HCT116 (cell line): ENCODE measurements at regions not wholly inside any gene's neighbourhood (a gene's known extent, or its start where the extent isn't known, plus 50 kb on each side); places are given as distances from the start of the nearest gene placed in this dataset.

Source experiments
- ATAC-seq: fragments of 200-7000 bp; cut with Tn5 transposase; 2 replicates; pipeline ENCODE4 v1.9.1; 2020; ENCODE audit warnings: mild to moderate bottlenecking, moderate library complexity
- BruUV-seq: library from RNA; stranded (reverse); fragments of 400-500 nt; replicated peaks from 2 replicates; lab custom pipeline; 2021; lab: Mats Ljungman, UMichigan
- CTCF ChIA-PET: fragments of 300-600 bp; sonication (Branson Sonifier 250); formaldehyde crosslinking; loops from one replicate; lab custom pipeline; 2021; ENCODE audit warnings: antibody characterized with exemption; lab: Charles Lee
- POLR2A ChIA-PET: fragments of 300-600, 350-600 bp; sonication (Branson Sonifier 250); formaldehyde crosslinking; loops from one replicate; lab custom pipeline; 2021; ENCODE audit warnings: antibody characterized with exemption; lab: Charles Lee
- RAD21 ChIA-PET, 2 experiments: fragments of 300-600 bp; sonication (Branson Sonifier 250); formaldehyde crosslinking; loops; one replicate each; lab custom pipeline; 2023; ENCODE audit warnings: low total read pairs in 2 of 2; ENCODE audit not compliant: uncharacterized antibody in 2 of 2, unreplicated experiment in 2 of 2, low non-redundant PET in 1 of 2; lab: Charles Lee
- DNase-seq: peaks from one replicate; pipeline ENCODE4 v3.0.0-alpha.2; 2010; ENCODE audit warnings: low read depth, low spot score
- H2AFZ ChIP-seq: fragments of 200-600 bp; shearing (Covaris generic), sonication (generic); 2 replicates; pipeline ENCODE4 v1.6.1; 2017; ENCODE audit warnings: low read depth, mixed run types, mixed read lengths, antibody characterized with exemption, low read length; ENCODE audit not compliant: poor library complexity, severe bottlenecking
- H3K27ac ChIP-seq: 2 replicates; pipeline ENCODE4 v1.5.1; 2012; ENCODE audit warnings: low read depth, low read length
- H3K27me3 ChIP-seq: fragments of 200-600 bp; sonication (generic); 2 replicates; pipeline ENCODE4 v1.6.1; 2016; ENCODE audit warnings: mixed run types, low read length, mixed read lengths; ENCODE audit not compliant: insufficient read depth
- H3K36me3 ChIP-seq, 2 experiments: fragments of 200-500 bp in 1 of 2; fragments of 200-600 bp in 1 of 2; sonication (Bioruptor generic) in 1 of 2; sonication (generic) in 1 of 2; 2 replicates each; pipeline versions ENCODE4 v1.5.1 to v1.6.1; 2014 to 2016; ENCODE audit warnings: low read length in 2 of 2, inconsistent platforms in 1 of 2, mixed read lengths in 1 of 2, mixed run types in 1 of 2; ENCODE audit not compliant: insufficient read depth in 2 of 2, control insufficient read depth in 1 of 2
- H3K4me1 ChIP-seq, 2 experiments: fragments of 200-600 bp in 1 of 2; sonication (generic) in 1 of 2; 2 replicates each; pipeline versions ENCODE4 v1.5.1 to v1.6.1; 2012 to 2017; ENCODE audit warnings: low read length in 2 of 2, inconsistent platforms in 1 of 2, mild to moderate bottlenecking in 1 of 2, mixed read lengths in 1 of 2, mixed run types in 1 of 2, moderate library complexity in 1 of 2; ENCODE audit not compliant: insufficient read depth in 2 of 2, control insufficient read depth in 1 of 2
- H3K4me2 ChIP-seq: fragments of 200-600 bp; sonication (generic); 2 replicates; pipeline ENCODE4 v1.6.1; 2017; ENCODE audit warnings: mixed run types, low read length, mixed read lengths
- H3K4me3 ChIP-seq, 2 experiments: fragments of 200-600 bp in 1 of 2; sonication (generic) in 1 of 2; replicated peaks in 1 of 2; 2 replicates each; pipeline ENCODE4 v1.5.1; 2011 to 2016; ENCODE audit warnings: low read length in 2 of 2, control low read depth in 1 of 2, low read depth in 1 of 2, mild to moderate bottlenecking in 1 of 2, mixed read lengths in 1 of 2, mixed run types in 1 of 2
- H3K79me2 ChIP-seq: fragments of 200-600 bp; sonication (generic); 2 replicates; pipeline ENCODE4 v1.6.1; 2017; ENCODE audit warnings: mild to moderate bottlenecking, mixed run types, low read length, moderate library complexity, mixed read lengths; ENCODE audit not compliant: insufficient read depth
- H3K9ac ChIP-seq: fragments of 200-600 bp; sonication (generic); 2 replicates; pipeline ENCODE4 v1.6.1; 2016; ENCODE audit warnings: low read length, mixed read lengths
- H3K9me2 ChIP-seq: fragments of 200-600 bp; sonication (generic), shearing (Covaris generic); 2 replicates; pipeline ENCODE4 v1.6.1; 2017; ENCODE audit warnings: mixed run types, mild to moderate bottlenecking, moderate library complexity; ENCODE audit not compliant: insufficient read depth
- H3K9me3 ChIP-seq, 2 experiments: fragments of 200-500 bp in 1 of 2; fragments of 200-600 bp in 1 of 2; sonication (Bioruptor generic) in 1 of 2; sonication (generic) in 1 of 2; 2 replicates each; pipeline ENCODE4 v1.6.1; 2014 to 2017; ENCODE audit warnings: low read length in 2 of 2, mixed read lengths in 2 of 2, inconsistent platforms in 1 of 2, low read depth in 1 of 2, mild to moderate bottlenecking in 1 of 2, mixed run types in 1 of 2, moderate library complexity in 1 of 2; ENCODE audit not compliant: control insufficient read depth in 1 of 2, insufficient read depth in 1 of 2
- H4K20me1 ChIP-seq: fragments of 200-600 bp; sonication (generic), shearing (Covaris generic); 2 replicates; pipeline ENCODE4 v1.6.1; 2017; ENCODE audit warnings: mixed run types, mild to moderate bottlenecking, moderate library complexity; ENCODE audit not compliant: insufficient read depth
- CBX3 ChIP-seq: IDR thresholded peaks from 2 replicates; pipeline ENCODE4 v1.6.1; 2012; ENCODE audit warnings: low read depth
- CEBPB ChIP-seq: IDR thresholded peaks from 2 replicates; pipeline ENCODE4 v1.6.1; 2012; ENCODE audit warnings: low read depth
- EZH2 ChIP-seq: fragments of 200-600 bp; sonication (generic); IDR thresholded peaks from 2 replicates; pipeline ENCODE4 v1.6.1; 2017; ENCODE audit warnings: antibody characterized with exemption, mixed run types
- EZH2phosphoT487 ChIP-seq: fragments of 200-600 bp; IDR thresholded peaks from 2 replicates; pipeline ENCODE4 v1.6.1; 2018; ENCODE audit warnings: antibody characterized with exemption, borderline replicate concordance
- JUND ChIP-seq: IDR thresholded peaks from 2 replicates; pipeline ENCODE4 v1.6.1; 2012
- POLR2A ChIP-seq: IDR thresholded peaks from 2 replicates; pipeline ENCODE4 v1.7.0; 2011; ENCODE audit warnings: borderline replicate concordance; ENCODE audit not compliant: insufficient read depth, insufficient read length; ENCODE audit errors: extremely low read depth
- POLR2AphosphoS5 ChIP-seq: IDR thresholded peaks from 2 replicates; pipeline ENCODE4 v1.6.1; 2011; ENCODE audit warnings: mild to moderate bottlenecking, low read depth, low read length, moderate library complexity
- SP1 ChIP-seq: IDR thresholded peaks from 2 replicates; pipeline ENCODE4 v1.6.1; 2012; ENCODE audit warnings: low read depth
- SRF ChIP-seq: IDR thresholded peaks from 2 replicates; pipeline ENCODE4 v1.6.1; 2012; ENCODE audit warnings: low read depth
- TCF7L2 ChIP-seq: IDR thresholded peaks from 2 replicates; pipeline ENCODE4 v1.7.0; 2011; ENCODE audit warnings: borderline replicate concordance, inconsistent platforms; ENCODE audit not compliant: insufficient read depth, insufficient read length; ENCODE audit errors: extremely low read depth
- YY1 ChIP-seq: IDR thresholded peaks from 2 replicates; pipeline ENCODE4 v1.6.1; 2011; ENCODE audit warnings: low read length, low read depth, moderate library complexity, mild to moderate bottlenecking; ENCODE audit not compliant: insufficient replicate concordance; ENCODE audit errors: extremely low read depth
- ZFX ChIP-seq: fragments of 450-650 bp; IDR thresholded peaks from 2 replicates; pipeline ENCODE4 v1.6.1; 2017
- intact Hi-C: fragments of 100-400 bp; cut with micrococcal nuclease; formaldehyde crosslinking; loops from 2 replicates; pipeline ENCODE4 v1.10.0; 2022
- TF ChIP-seq, protein P1 (sequence below): IDR thresholded peaks from 2 replicates; pipeline ENCODE4 v1.6.1; 2012; ENCODE audit warnings: low read depth
- TF ChIP-seq, protein P2 (sequence below): IDR thresholded peaks from 2 replicates; pipeline ENCODE4 v1.6.1; 2012

DNA sequence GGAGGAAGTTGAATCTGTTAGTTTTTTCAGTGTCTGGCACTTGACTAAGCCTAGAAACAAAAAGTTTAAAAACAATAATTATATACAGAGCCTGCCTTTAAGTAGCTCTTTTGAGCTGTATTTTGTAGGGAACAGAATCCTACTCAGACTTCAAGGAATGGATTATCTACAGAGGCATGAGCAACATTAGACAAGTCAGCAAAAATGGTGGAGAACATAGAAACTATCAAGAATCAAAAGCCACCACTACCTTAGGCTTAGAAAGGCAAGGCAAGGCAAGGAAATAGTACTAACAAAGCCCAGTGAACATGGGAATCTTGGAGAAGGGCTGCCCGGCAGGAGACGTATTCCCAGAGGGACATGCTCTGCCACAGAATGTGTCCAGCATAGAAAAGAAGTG, 353.6 kb upstream of the FAT3 start:
- TF ChIP-seq POLR2A (no peak), EZH2 (no peak), YY1 (no peak), TCF7L2 (no peak), EZH2phosphoT487 (no peak), SRF (no peak), JUND (no peak), ZFX (no peak), POLR2AphosphoS5 (no peak), SP1 (no peak), CBX3 (no peak), CEBPB (no peak)
- TF ChIP-seq, protein P1, sequence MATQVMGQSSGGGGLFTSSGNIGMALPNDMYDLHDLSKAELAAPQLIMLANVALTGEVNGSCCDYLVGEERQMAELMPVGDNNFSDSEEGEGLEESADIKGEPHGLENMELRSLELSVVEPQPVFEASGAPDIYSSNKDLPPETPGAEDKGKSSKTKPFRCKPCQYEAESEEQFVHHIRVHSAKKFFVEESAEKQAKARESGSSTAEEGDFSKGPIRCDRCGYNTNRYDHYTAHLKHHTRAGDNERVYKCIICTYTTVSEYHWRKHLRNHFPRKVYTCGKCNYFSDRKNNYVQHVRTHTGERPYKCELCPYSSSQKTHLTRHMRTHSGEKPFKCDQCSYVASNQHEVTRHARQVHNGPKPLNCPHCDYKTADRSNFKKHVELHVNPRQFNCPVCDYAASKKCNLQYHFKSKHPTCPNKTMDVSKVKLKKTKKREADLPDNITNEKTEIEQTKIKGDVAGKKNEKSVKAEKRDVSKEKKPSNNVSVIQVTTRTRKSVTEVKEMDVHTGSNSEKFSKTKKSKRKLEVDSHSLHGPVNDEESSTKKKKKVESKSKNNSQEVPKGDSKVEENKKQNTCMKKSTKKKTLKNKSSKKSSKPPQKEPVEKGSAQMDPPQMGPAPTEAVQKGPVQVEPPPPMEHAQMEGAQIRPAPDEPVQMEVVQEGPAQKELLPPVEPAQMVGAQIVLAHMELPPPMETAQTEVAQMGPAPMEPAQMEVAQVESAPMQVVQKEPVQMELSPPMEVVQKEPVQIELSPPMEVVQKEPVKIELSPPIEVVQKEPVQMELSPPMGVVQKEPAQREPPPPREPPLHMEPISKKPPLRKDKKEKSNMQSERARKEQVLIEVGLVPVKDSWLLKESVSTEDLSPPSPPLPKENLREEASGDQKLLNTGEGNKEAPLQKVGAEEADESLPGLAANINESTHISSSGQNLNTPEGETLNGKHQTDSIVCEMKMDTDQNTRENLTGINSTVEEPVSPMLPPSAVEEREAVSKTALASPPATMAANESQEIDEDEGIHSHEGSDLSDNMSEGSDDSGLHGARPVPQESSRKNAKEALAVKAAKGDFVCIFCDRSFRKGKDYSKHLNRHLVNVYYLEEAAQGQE = no peak
- TF ChIP-seq, protein P2, sequence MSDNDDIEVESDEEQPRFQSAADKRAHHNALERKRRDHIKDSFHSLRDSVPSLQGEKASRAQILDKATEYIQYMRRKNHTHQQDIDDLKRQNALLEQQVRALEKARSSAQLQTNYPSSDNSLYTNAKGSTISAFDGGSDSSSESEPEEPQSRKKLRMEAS = no peak
- Histone ChIP-seq H3K9me3 (peaks cover 8 to 30% of the 10 kb centered on the region in 2 experiments; a peak in 2 of 4 replicates), H3K4me1 (no peaks in the 10 kb centered on the region), H3K27ac (no peak overlapping the region), H3K4me3 (no peak overlapping the region), H3K9me2 (no peaks in the 10 kb centered on the region), H3K9ac (no peak overlapping the region), H3K36me3 (no peaks in the 10 kb centered on the region), H3K79me2 (no peaks in the 10 kb centered on the region), H4K20me1 (no peaks in the 10 kb centered on the region), H3K4me2 (no peak overlapping the region), H2AFZ (no peak overlapping the region), H3K27me3 (no peaks in the 10 kb centered on the region)
- RAD21 ChIA-PET = no interaction called here
- CTCF ChIA-PET = no interaction called here
- DNase-seq (no peak), ATAC-seq (no peak)
- POLR2A ChIA-PET = no interaction called here
- intact Hi-C loops = no loop called here
- no TSS peak for BruUV-seq
